ENCODE measurements at regions not wholly inside any gene's neighbourhood (a gene's known extent, or its start where the extent isn't known, plus 50 kb on each side); places are given as distances from the start of the nearest gene placed in this dataset.

DNA sequence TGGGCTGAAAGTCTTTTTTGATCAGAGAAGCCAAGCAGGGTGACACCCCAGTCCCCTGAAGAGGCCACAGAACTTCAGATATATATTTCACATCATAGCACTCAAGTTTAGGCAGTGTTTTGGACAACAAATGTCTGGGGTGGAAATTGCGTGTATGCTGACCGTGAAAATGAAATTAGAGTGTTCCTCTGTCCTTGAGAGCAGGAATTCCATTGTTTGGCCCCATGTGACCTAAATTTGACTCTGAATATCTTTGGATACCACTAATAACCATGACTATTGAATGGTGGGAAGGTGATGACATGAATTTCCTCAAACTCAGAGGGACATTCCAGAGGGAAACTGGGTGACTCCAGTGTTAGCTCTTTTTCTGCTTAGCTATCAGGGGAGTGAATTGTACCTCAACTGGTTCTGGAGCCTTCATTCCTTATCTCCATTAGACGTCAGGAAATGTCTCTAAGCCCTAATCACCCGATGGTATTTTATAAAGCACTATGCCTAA, 263.5 kb upstream of the RASGRP1 start:
- Histone ChIP-seq H3K27ac (no peak overlapping the region), H3K9me3 (no peaks in the 10 kb centered on the region), H3K4me2 (no peak overlapping the region), H3K4me1 (no peaks in the 10 kb centered on the region), H3K4me3 (no peak overlapping the region)
- CTCF ChIA-PET: interaction anchor here (1.0 kb wide), 1 partner anchor 22 kb away, joined by 3 read pairs; no protein-coding TSS in a partner anchor
- FAIRE-seq (no peak), DNase-seq (ENCODE audit: low read depth in 1 of 2, low spot score in 1 of 2) (no peak), ATAC-seq (no peak)
- POLR2A ChIA-PET: no interaction called here
- TF ChIP-seq RAD21 (conservative IDR thresholded peaks at IDR 0.05 in 1 of 2, IDR thresholded peaks at IDR 0.05 in 1 of 2) (no peak), TP53 (CRISPR knock-in tag; IDR thresholded peaks at IDR 0.05) (no peak), EP300 (IDR thresholded peaks at IDR 0.05) (no peak), ZFP36 (IDR thresholded peaks at IDR 0.05; ENCODE audit: borderline replicate concordance, partially characterized antibody) (no peak), RCOR1 (IDR thresholded peaks at IDR 0.05; ENCODE audit: low read depth, low read length) (no peak), SREBF2 (IDR thresholded peaks at IDR 0.05) (no peak), NR3C1 (IDR thresholded peaks at IDR 0.05) (no peak), MAZ (IDR thresholded peaks at IDR 0.05; ENCODE audit: borderline replicate concordance, low read depth, low read length) (no peak), KDM5A (IDR thresholded peaks at IDR 0.05) (no peak)
- TF ChIP-seq, protein P1, sequence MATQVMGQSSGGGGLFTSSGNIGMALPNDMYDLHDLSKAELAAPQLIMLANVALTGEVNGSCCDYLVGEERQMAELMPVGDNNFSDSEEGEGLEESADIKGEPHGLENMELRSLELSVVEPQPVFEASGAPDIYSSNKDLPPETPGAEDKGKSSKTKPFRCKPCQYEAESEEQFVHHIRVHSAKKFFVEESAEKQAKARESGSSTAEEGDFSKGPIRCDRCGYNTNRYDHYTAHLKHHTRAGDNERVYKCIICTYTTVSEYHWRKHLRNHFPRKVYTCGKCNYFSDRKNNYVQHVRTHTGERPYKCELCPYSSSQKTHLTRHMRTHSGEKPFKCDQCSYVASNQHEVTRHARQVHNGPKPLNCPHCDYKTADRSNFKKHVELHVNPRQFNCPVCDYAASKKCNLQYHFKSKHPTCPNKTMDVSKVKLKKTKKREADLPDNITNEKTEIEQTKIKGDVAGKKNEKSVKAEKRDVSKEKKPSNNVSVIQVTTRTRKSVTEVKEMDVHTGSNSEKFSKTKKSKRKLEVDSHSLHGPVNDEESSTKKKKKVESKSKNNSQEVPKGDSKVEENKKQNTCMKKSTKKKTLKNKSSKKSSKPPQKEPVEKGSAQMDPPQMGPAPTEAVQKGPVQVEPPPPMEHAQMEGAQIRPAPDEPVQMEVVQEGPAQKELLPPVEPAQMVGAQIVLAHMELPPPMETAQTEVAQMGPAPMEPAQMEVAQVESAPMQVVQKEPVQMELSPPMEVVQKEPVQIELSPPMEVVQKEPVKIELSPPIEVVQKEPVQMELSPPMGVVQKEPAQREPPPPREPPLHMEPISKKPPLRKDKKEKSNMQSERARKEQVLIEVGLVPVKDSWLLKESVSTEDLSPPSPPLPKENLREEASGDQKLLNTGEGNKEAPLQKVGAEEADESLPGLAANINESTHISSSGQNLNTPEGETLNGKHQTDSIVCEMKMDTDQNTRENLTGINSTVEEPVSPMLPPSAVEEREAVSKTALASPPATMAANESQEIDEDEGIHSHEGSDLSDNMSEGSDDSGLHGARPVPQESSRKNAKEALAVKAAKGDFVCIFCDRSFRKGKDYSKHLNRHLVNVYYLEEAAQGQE (IDR thresholded peaks at IDR 0.05): no peak
- TF ChIP-seq, protein P2, sequence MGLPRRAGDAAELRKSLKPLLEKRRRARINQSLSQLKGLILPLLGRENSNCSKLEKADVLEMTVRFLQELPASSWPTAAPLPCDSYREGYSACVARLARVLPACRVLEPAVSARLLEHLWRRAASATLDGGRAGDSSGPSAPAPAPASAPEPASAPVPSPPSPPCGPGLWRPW (IDR thresholded peaks at IDR 0.05): no peak
- WGBS (ENCODE audit: missing lambda C conversion rate): 83% methylated on average over 4 of the region's 4 CpGs

DNA sequence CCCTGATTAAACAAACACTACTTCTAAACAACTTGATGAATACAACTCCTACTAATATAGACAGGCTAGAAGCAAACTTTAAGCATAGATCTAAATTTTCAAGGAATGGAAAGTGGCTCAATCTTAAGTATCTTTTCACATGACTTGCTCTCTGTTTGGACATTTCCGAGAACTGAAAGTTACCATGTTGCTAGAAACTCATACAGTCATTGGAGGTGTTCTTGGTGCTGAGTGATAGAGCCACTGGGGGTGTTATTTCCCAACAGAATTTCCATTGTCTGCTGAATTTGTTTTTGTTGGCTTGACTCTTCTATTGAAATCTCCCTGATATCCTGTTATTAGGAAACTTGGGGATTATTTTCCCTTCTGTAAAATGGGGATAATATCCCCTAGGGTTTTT, 264.5 kb upstream of the RASGRP1 start:
- H3K4me2 ChIP-seq: no peak overlapping the region

DNA sequence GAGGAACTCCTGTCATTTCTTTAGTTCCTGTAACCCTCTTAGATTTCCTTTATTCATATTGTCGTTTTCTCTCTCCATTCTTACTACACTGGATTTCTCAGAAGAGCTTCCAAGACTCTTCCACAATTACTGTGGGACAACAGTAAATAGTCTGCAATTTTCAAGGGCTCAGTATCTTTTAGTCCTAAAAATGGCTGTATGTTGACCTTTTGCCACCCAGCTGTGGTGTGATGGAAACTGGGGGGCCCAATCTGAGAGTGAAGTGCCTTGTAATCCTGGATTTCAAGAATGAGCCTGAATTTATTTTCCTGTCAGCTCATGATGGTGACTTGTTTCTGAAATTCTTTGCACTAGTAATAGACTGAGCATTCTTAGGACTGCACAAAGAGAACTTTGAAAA, 277.6 kb upstream of the RASGRP1 start:
- TF ChIP-seq RFX5 (IDR thresholded peaks at IDR 0.05): no peak
- TF ChIP-seq MYC (IDR thresholded peaks at IDR 0.05; ENCODE audit: borderline replicate concordance, low read length): no peak
- TF ChIP-seq SREBF2 (IDR thresholded peaks at IDR 0.05): no peak
- POLR2A ChIA-PET: no interaction called here
- CTCF ChIA-PET: interaction anchor here (0.6 kb wide), 1 partner anchor 22 kb away, joined by 3 read pairs; no protein-coding TSS in a partner anchor
- DNase-seq (ENCODE audit: low read depth in 1 of 2, low spot score in 1 of 2) (no peak), ATAC-seq (no peak), FAIRE-seq (no peak)
- Histone ChIP-seq H3K4me1 (peaks cover 18% of the 10 kb centered on the region), H3K9me3 (no peaks in the 10 kb centered on the region), H3K4me2 (no peak overlapping the region), H3K4me3 (no peak overlapping the region), H3K27ac (no peak overlapping the region)
- 100% methylated on average over 1 of the region's 1 CpG for WGBS (ENCODE audit: missing lambda C conversion rate)

More for the DNA sequence above, 264.5 kb upstream of the RASGRP1 start:
- Histone ChIP-seq H3K27ac (no peak overlapping the region), H3K9me3 (no peaks in the 10 kb centered on the region), H3K4me1 (no peaks in the 10 kb centered on the region), H3K4me3 (no peak overlapping the region)
- 93% methylated on average over 1 of the region's 1 CpG for WGBS (ENCODE audit: missing lambda C conversion rate)
- no peak for TF ChIP-seq RCOR1 (IDR thresholded peaks at IDR 0.05; ENCODE audit: low read depth, low read length)
- TF ChIP-seq RFX5 (IDR thresholded peaks at IDR 0.05): no peak
- TF ChIP-seq SREBF2 (IDR thresholded peaks at IDR 0.05): no peak
- ATAC-seq (no peak), DNase-seq (ENCODE audit: low read depth in 1 of 2, low spot score in 1 of 2) (no peak), FAIRE-seq (no peak)
- POLR2A ChIA-PET: no interaction called here
- CTCF ChIA-PET: no interaction called here

DNA sequence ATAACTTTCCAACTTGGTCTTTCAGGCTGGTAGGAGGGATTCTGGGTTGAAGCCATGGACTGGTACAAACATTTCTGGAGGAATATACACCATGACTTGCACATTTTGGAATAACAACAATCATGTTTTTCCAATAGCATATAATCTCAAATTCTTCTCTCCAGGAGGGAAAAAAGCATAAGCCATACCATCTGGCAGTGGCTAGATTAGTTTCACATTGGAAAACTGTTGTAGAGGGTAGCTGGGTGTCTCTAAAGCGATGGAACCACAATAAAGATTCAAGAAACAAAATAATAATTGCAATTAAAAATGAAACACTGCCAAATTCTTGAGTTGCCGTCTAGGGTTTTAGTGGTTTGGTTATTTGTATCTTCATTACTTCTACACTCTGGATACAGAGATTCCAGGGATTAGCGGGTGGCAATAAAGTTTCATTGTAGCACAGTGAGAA, 278.5 kb upstream of the RASGRP1 start:
- DNase-seq (ENCODE audit: low read depth in 1 of 2, low spot score in 1 of 2): no peak
- ChIA-PET POLR2A (no interaction called here), CTCF (no interaction called here)
- Histone ChIP-seq H3K27ac (peak overlapping the region in 1 of 2 experiments; percentile 58; a peak in 2 of 6 replicates), H3K4me1 (peaks cover 18% of the 10 kb centered on the region), H3K4me3 (no peak overlapping the region), H3K9me3 (no peaks in the 10 kb centered on the region), H3K4me2 (no peak overlapping the region)
- TF ChIP-seq NFE2L2 (conservative IDR thresholded peaks at IDR 0.05; ENCODE audit: low read length): peak; percentile 85
- TF ChIP-seq MAFK (IDR thresholded peaks at IDR 0.05; ENCODE audit: partially characterized antibody): peak; percentile 71
- TF ChIP-seq ZSCAN20 (CRISPR knock-in tag; IDR thresholded peaks at IDR 0.05): no peak
- FAIRE-seq: no peak
- ATAC-seq: no peak
- WGBS (ENCODE audit: missing lambda C conversion rate): 93% methylated on average over 3 of the region's 3 CpGs

Data from A549 (cell line).